GM21786 (cell line): ENCODE measurements at regions not wholly inside any gene's neighbourhood (a gene's known extent, or its start where the extent isn't known, plus 50 kb on each side); places are given as distances from the start of the nearest gene placed in this dataset.

Experiments
- ATAC-seq: cut with Tn5 transposase; IDR thresholded peaks from one replicate; pipeline ENCODE4 v1.9.1; 2021; ENCODE audit not compliant: unreplicated experiment

- peak; percentile 58 for ATAC-seq
Observed at GRCh38 chr5:57338068-57338867, 144.3 kb downstream of the ACTBL2 start.

- ATAC-seq, result no peak
Observed at GRCh38 chr5:57335092-57335660, 147.4 kb downstream of the ACTBL2 start.

GRCh38 chr5:57334475-57334874, 148.1 kb downstream of the ACTBL2 start:
- ATAC-seq, result no peak

- no peak for ATAC-seq
Observed at GRCh38 chr5:57332361-57332760, 150.2 kb downstream of the ACTBL2 start.

- no peak for ATAC-seq
Observed at GRCh38 chr5:57327561-57328367, 153.9 kb downstream of the GPBP1 start.

GRCh38 chr5:57325678-57326397, 152.0 kb downstream of the GPBP1 start:
- ATAC-seq, result no peak

- no peak for ATAC-seq
Observed at GRCh38 chr5:57324861-57325260, 151.0 kb downstream of the GPBP1 start.

- ATAC-seq, result no peak
Observed at GRCh38 chr5:57324181-57324580, 150.3 kb downstream of the GPBP1 start.

- no peak for ATAC-seq
Observed at GRCh38 chr5:57320582-57320981, 146.7 kb downstream of the GPBP1 start.

- no peak for ATAC-seq
Observed at GRCh38 chr5:57319628-57320027, 145.8 kb downstream of the GPBP1 start.

- ATAC-seq, result no peak
Observed at GRCh38 chr5:57318251-57318650, 144.4 kb downstream of the GPBP1 start.

- ATAC-seq, result no peak
Observed at GRCh38 chr5:57317341-57317740, 143.5 kb downstream of the GPBP1 start.

- peak; percentile 81 for ATAC-seq
Observed at GRCh38 chr5:57316798-57317327, 143.0 kb downstream of the GPBP1 start.

GRCh38 chr5:57315941-57316340, 142.1 kb downstream of the GPBP1 start:
- no peak for ATAC-seq
